ENCODE measurements at regions not wholly inside any gene's neighbourhood (a gene's known extent, or its start where the extent isn't known, plus 50 kb on each side); places are given as distances from the start of the nearest gene placed in this dataset.

- FAIRE-seq (no peak), DNase-seq (ENCODE audit: insufficient read length) (no peak)
- TF ChIP-seq POLR2AphosphoS5 (IDR thresholded peaks at IDR 0.05; ENCODE audit: low read depth, low read length): no peak
Measured at GRCh38 chr15:88394553-88395145, 72.5 kb downstream of the MRPL46 start.

- TF ChIP-seq POLR2AphosphoS5 (IDR thresholded peaks at IDR 0.05; ENCODE audit: low read depth, low read length) (no peak), POLR2A (IDR thresholded peaks at IDR 0.05; ENCODE audit: low read depth, low read length) (no peak), TAF1 (IDR thresholded peaks at IDR 0.05; ENCODE audit: borderline replicate concordance, low read depth, low read length) (no peak)
- DNase-seq (ENCODE audit: insufficient read length) (no peak), FAIRE-seq (no peak)
Measured at GRCh38 chr15:88393719-88394519, 73.3 kb downstream of the MRPL46 start.

GRCh38 chr15:88391700-88392099 lies 75.5 kb downstream of the MRPL46 start:
- no peak for FAIRE-seq
- TF ChIP-seq POLR2A (IDR thresholded peaks at IDR 0.05; ENCODE audit: low read depth, low read length) (no peak), POLR2AphosphoS5 (IDR thresholded peaks at IDR 0.05; ENCODE audit: low read depth, low read length) (no peak), TAF1 (IDR thresholded peaks at IDR 0.05; ENCODE audit: borderline replicate concordance, low read depth, low read length) (no peak)
- DNase-seq (ENCODE audit: insufficient read length): no peak

- FAIRE-seq (no peak), DNase-seq (ENCODE audit: insufficient read length) (no peak)
- TF ChIP-seq TAF1 (IDR thresholded peaks at IDR 0.05; ENCODE audit: borderline replicate concordance, low read depth, low read length) (no peak), POLR2AphosphoS5 (IDR thresholded peaks at IDR 0.05; ENCODE audit: low read depth, low read length) (no peak), POLR2A (IDR thresholded peaks at IDR 0.05; ENCODE audit: low read depth, low read length) (no peak)
Measured at GRCh38 chr15:88391006-88391405, 76.2 kb downstream of the MRPL46 start.

GRCh38 chr15:88390164-88390901 lies 76.9 kb downstream of the MRPL46 start:
- no peak for FAIRE-seq
- no peak for TF ChIP-seq POLR2A (IDR thresholded peaks at IDR 0.05; ENCODE audit: low read depth, low read length)
- no peak for TF ChIP-seq TAF1 (IDR thresholded peaks at IDR 0.05; ENCODE audit: borderline replicate concordance, low read depth, low read length)
- no peak for TF ChIP-seq POLR2AphosphoS5 (IDR thresholded peaks at IDR 0.05; ENCODE audit: low read depth, low read length)
- no peak for DNase-seq (ENCODE audit: insufficient read length)

- TF ChIP-seq POLR2A (IDR thresholded peaks at IDR 0.05; ENCODE audit: low read depth, low read length): no peak
- no peak for TF ChIP-seq POLR2AphosphoS5 (IDR thresholded peaks at IDR 0.05; ENCODE audit: low read depth, low read length)
- TF ChIP-seq TAF1 (IDR thresholded peaks at IDR 0.05; ENCODE audit: borderline replicate concordance, low read depth, low read length): no peak
- no peak for DNase-seq (ENCODE audit: insufficient read length)
- no peak for FAIRE-seq
Measured at GRCh38 chr15:88389120-88389519, 78.1 kb downstream of the MRPL46 start.

GRCh38 chr15:88388686-88389085 lies 78.5 kb downstream of the MRPL46 start:
- DNase-seq (ENCODE audit: insufficient read length) (no peak), FAIRE-seq (no peak)
- TF ChIP-seq POLR2A (IDR thresholded peaks at IDR 0.05; ENCODE audit: low read depth, low read length): no peak
- TF ChIP-seq POLR2AphosphoS5 (IDR thresholded peaks at IDR 0.05; ENCODE audit: low read depth, low read length): no peak
- no peak for TF ChIP-seq TAF1 (IDR thresholded peaks at IDR 0.05; ENCODE audit: borderline replicate concordance, low read depth, low read length)

- DNase-seq (ENCODE audit: insufficient read length) (no peak), FAIRE-seq (no peak)
- TF ChIP-seq TAF1 (IDR thresholded peaks at IDR 0.05; ENCODE audit: borderline replicate concordance, low read depth, low read length) (no peak), POLR2A (IDR thresholded peaks at IDR 0.05; ENCODE audit: low read depth, low read length) (no peak), POLR2AphosphoS5 (IDR thresholded peaks at IDR 0.05; ENCODE audit: low read depth, low read length) (no peak)
Measured at GRCh38 chr15:88385078-88385700, 82.0 kb downstream of the MRPL46 start.

GRCh38 chr15:88383354-88383753 lies 83.8 kb downstream of the MRPL46 start:
- FAIRE-seq (no peak), DNase-seq (ENCODE audit: insufficient read length) (no peak)
- TF ChIP-seq POLR2A (IDR thresholded peaks at IDR 0.05; ENCODE audit: low read depth, low read length) (no peak), POLR2AphosphoS5 (IDR thresholded peaks at IDR 0.05; ENCODE audit: low read depth, low read length) (no peak), TAF1 (IDR thresholded peaks at IDR 0.05; ENCODE audit: borderline replicate concordance, low read depth, low read length) (no peak)

- DNase-seq (ENCODE audit: insufficient read length): no peak
- no peak for FAIRE-seq
- TF ChIP-seq POLR2A (IDR thresholded peaks at IDR 0.05; ENCODE audit: low read depth, low read length) (no peak), TAF1 (IDR thresholded peaks at IDR 0.05; ENCODE audit: borderline replicate concordance, low read depth, low read length) (no peak), POLR2AphosphoS5 (IDR thresholded peaks at IDR 0.05; ENCODE audit: low read depth, low read length) (no peak)
Measured at GRCh38 chr15:88382482-88382983, 84.7 kb downstream of the MRPL46 start.

- FAIRE-seq: no peak
- no peak for DNase-seq (ENCODE audit: insufficient read length)
- TF ChIP-seq POLR2AphosphoS5 (IDR thresholded peaks at IDR 0.05; ENCODE audit: low read depth, low read length) (no peak), TAF1 (IDR thresholded peaks at IDR 0.05; ENCODE audit: borderline replicate concordance, low read depth, low read length) (no peak), POLR2A (IDR thresholded peaks at IDR 0.05; ENCODE audit: low read depth, low read length) (no peak)
Measured at GRCh38 chr15:88378188-88378637, 89.0 kb downstream of the MRPL46 start.
